Fibroblast of skin of left biceps (primary cell): ENCODE measurements at regions not wholly inside any gene's neighbourhood (a gene's known extent, or its start where the extent isn't known, plus 50 kb on each side); places are given as distances from the start of the nearest gene placed in this dataset.
"Not testable (repeated sequence)": the region's sequence is repeated elsewhere in the genome, so short reads cannot be mapped to it uniquely, and the experiment has no call there.

Experiments used
- DNase-seq, 2 experiments: peaks; one replicate each; pipeline ENCODE4 v3.0.0-alpha.2; 2013; ENCODE audit warnings: low read depth in 2 of 2

- no peak for DNase-seq
Observed at GRCh38 chr17:74135391-74136167, 67.9 kb upstream of the RPL38 start.

GRCh38 chr17:74137416-74137815 is 66.1 kb upstream of the RPL38 start:
- no peak for DNase-seq

- no peak for DNase-seq
Observed at GRCh38 chr17:74139120-74139519, 64.4 kb upstream of the RPL38 start.

DNA sequence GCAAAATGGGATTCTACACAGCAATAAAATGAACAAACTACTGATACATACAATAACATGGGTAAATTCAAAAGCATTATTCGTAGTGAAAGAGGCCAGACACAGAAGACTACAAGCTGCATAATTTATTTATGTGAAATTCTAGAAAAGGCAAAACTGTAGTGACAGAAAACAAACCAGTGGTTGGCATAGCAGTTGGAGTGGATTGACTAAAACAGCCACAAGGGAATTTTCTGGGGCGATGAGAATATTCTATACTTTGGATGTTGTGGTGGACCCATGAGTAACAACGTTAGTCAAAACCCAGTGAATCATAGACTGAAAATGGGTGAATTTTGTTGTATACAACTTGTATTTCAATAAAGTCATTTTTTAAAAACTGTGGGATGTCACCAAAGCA is 63.2 kb upstream of the RPL38 start:
- no peak for DNase-seq

DNA sequence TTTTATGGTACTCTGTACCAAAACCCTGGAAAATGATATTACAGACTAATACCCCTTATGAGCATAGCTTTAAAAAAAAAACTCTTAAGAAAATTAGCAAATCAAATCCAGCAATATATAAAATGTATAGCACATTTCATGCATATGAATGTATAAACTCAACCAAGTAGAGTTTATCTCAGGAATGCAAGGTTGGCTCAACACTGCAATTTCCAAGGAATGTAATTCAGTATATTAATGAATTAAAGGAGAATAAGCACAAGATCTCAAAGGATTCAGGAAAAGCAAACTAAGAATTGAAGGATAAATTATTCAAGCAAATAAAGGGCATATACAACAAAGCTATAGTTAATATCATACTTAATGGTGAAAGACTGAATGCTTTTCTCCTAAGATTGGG is 61.9 kb upstream of the RPL38 start:
- DNase-seq, result no peak

- DNase-seq, result not testable (repeated sequence)
Observed at GRCh38 chr17:74143318-74143717, 60.2 kb upstream of the RPL38 start.

GRCh38 chr17:74145756-74146155 is 57.7 kb upstream of the RPL38 start:
- DNase-seq, result no peak

- DNase-seq, result no peak
Observed at GRCh38 chr17:74146196-74146595, 57.3 kb upstream of the RPL38 start.

- no peak for DNase-seq
Observed at GRCh38 chr17:74147056-74147835, 56.2 kb upstream of the RPL38 start.

GRCh38 chr17:74147966-74148365 is 55.5 kb upstream of the RPL38 start:
- no peak for DNase-seq

- no peak for DNase-seq
Observed at GRCh38 chr17:74148446-74148845, 55.0 kb upstream of the RPL38 start.

DNA sequence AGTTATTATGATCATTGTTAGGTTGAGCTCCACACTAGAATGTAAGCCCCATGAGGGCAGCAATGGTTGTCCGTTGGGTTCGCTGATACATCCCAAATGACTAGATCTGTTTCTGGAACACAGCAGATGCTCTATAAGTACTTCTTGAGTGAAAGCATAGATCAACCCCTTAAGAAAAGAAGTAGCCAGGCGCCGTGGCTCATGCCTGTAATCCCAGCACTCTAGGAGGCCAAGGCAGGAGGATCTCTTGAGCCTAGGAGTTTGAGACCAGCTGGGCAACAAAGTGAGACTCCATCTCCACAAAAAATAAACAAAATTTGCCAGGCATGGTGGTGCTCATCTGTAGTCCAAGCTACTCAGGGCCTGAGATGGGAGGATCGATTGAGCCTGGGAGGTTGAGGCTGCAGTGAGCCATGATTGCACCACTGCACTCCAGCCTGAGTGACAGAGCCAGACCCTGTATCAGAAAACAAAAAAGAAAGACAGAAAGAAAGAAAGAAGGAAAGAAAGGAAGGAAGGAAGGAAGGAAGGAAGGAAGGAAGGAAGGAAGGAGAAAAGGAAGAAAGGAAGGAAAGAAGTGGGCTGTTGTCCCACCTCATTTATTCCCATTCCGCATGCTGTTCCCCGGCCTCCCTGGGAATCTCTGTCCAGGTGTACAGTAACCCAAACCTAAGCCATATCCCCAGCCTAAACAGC is 54.4 kb upstream of the RPL38 start:
- DNase-seq, result no peak

DNA sequence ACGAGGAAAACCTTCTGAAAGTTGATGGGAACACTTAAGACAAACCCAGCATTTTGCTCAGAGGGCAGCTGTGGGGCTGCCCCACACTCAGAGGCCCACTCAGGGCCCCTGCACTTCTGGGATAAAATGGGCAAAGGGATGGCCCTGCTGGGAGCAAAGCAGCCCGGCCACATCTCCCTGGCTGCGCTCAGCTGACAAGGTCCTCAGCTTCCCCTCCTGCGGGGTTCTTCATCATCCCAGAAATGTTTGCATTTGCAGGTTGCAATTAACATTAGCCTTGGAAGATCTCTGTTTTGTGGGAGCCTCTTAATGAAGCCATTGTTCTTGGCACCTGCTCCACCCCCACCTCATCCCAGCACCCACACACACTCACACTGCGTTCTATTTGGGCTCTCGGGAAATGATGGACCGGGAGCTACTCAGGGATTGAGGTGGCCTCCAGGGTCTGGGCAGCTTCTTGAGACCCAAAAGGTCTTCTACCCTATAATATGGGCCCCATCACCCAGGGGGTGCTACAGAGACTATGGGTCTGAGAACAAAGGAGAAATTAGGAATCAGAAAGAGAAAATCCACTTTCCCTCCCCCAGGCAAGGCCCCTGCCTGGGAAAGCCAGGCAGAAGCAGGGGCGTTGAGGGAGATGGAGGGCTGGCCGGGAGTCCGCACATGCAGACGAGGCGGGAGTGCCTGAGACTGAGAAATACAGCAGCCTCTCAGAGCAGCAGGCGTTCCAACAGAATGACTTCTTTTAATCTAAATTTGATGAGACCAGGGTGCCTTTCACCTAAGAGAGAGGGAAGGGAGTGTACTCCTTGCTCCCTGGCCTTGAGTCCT is 53.7 kb upstream of the RPL38 start:
- DNase-seq, result no peak

- no peak for DNase-seq
Observed at GRCh38 chr17:74150428-74151025, 53.0 kb upstream of the RPL38 start.

DNA sequence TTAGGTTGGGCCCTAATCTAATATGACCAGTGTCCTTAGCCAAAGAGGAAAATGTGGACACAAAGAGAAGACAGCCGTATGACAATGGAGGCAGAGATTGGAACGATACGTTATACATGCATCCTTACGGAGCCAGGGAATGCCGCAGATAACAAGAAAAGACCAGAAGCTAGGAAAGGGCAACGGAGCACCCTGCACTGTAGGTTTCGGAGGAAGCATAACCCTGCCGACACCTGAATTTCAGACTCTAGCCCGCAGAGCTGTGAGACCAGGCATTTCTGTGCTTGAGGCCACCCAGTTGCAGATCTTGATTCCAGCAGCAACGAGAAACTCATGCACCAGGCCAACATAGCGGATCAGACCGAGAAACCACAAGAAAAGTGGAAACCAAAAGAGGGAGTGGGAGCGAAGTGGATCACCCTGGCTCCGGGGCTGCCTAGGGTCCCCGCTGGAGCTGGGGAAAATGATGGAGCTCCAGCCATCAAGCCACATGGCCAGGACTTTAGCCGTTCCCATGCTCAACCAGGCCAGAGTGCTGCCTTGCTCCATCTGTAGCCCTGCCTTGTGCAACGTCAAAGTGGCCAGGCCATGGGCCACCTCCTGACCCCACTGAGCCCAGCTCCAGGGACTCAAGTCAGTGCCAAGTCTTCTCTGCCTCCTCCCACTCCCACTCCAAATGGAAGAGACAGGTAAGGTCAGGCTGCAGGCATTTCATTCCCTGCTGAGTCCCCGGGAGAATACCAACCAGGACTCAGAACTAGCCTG is 51.7 kb upstream of the RPL38 start:
- DNase-seq, result no peak

DNA sequence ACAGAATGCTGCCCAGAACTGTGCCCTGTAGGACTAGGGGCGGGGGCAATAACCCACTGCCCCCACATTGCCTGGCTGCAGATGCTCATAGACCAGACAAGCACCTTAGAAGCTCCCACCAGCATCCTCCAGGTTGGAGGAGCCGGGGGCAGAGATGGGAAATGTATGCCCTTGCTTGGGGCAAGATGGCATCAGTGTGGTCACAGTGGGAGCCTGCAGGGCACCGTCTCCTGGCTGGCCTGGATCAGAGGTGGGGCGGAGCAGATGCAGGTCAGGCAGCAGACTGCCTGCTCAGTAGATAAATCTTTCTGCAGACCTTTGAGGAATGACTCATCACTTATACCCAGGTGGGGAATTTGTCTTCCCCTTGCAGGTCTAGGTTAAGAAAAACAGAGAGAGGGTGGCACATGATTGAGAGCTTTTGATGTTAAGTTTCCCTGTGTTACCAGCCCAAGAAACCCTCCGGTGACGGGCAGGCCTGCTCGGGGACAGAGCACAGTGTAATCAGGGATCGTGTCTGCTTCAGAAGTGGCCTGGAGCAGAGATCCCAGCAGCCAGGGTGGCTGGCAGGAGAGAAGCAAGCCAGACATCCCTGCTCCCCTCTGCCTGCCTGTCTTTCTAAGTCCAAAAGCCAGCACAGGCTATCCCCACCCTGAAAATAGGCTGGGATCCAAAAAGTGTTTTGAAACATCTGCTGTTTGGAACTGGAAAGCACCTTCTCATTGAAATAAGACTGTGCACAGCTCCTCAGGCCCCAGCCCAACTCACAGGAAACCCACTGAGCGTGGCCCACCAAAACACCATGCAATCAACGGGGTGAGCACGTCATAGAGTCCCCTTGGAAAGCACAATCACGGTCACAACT is 50.7 kb upstream of the RPL38 start:
- DNase-seq, result no peak

- no peak for DNase-seq
Observed at GRCh38 chr17:74153456-74153810, 50.0 kb upstream of the RPL38 start.
